ENCODE measurements at regions not wholly inside any gene's neighbourhood (a gene's known extent, or its start where the extent isn't known, plus 50 kb on each side); places are given as distances from the start of the nearest gene placed in this dataset.

DNA sequence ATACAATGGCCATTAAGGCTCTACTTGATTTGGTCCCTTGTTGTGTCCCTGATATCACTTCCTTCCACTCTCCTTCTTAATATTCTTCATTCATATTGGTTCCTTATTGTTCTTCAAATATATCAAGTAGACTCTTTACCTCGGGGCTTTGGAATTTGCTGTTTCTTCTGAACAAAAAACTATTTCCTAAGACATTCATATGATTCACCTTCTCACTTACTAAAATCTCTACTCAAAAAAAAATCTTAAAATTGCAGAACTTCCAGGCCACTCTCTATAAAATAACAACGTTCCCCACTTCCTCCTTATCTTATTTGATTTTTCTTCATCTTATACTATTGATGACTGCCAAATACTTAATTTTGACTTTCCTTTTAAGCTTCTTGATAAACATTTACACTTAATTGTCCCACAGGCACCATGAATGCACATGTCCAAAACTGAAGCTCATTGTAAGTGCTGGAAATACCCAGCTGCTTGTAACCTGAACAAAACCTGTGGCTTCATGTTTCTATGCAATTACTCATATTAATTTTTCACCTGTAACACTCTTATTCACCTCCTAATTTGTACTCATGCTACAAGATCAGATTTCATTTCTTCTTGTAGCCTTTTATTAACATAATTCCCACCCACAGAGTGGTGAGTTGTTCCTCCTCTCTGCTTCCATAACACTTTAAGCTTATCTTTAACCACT, 58.4 kb upstream of the NUDT12 start:
- Mint-ChIP-seq H3K27ac (no peak overlapping the region), H3K9me3 (no peaks in the 10 kb centered on the region), H3K36me3 (no peaks in the 10 kb centered on the region), H3K4me3 (no peak overlapping the region), H3K27me3 (no peaks in the 10 kb centered on the region), H3K4me1 (ENCODE audit: low read depth) (no peaks in the 10 kb centered on the region)
- intact Hi-C loops (cut with micrococcal nuclease), result no loop called here
- DNase-seq, result no peak
- ChIA-PET CTCF (no interaction called here), POLR2A (no interaction called here)

DNA sequence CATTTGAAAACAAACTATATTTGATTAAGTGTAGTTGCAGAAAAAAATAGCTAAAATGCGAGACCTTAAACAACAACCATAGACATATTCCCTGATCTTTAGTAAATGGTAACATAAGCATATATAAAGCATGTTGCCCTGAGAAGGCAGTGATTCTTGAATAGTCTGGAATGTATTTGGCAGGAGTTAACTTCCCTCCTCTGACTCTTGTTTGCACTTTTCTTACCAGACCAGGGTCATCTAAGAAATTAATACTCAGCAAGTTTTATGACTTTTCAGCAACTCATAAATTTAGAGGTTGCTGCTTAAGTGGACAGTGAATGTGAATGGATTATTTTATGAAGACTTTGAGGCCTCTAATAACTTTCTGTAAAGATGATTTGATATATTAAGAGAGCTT, 55.3 kb upstream of the NUDT12 start:
- Mint-ChIP-seq H3K27ac (no peak overlapping the region), H3K36me3 (no peaks in the 10 kb centered on the region), H3K9me3 (no peaks in the 10 kb centered on the region), H3K27me3 (no peaks in the 10 kb centered on the region), H3K4me1 (ENCODE audit: low read depth) (no peaks in the 10 kb centered on the region), H3K4me3 (no peak overlapping the region)
- POLR2A ChIA-PET, result no interaction called here
- intact Hi-C loops (cut with micrococcal nuclease), result no loop called here
- no peak for DNase-seq
- CTCF ChIA-PET, result interaction anchor here (0.6 kb wide), 1 partner anchor 20 kb away, joined by 3 read pairs; no protein-coding TSS in a partner anchor

DNA sequence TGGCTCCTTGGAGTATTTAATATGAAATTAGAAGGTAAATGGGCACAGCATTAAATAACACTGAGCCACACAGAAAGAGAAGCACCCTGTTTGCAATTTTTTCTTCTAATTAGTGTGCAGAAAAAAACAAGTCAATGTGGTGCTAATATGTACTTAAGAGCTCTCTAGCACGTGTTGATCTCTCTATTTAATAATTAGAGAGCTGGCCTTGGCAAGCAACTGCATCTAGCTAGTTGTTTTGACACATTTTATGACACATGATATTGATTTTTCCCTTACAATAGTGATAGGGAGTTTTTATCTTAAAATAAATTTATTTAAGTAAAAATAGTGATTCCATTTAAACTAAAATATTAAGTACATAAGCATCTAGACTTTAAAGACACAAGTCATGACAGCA, 54.5 kb upstream of the NUDT12 start:
- no peak for DNase-seq
- H3K4me1 Mint-ChIP-seq (ENCODE audit: low read depth), result no peaks in the 10 kb centered on the region
- no peaks in the 10 kb centered on the region for H3K27me3 Mint-ChIP-seq
- H3K9me3 Mint-ChIP-seq, result no peaks in the 10 kb centered on the region
- intact Hi-C loops (cut with micrococcal nuclease), result no loop called here
- ChIA-PET POLR2A (no interaction called here), CTCF (no interaction called here)
- no peaks in the 10 kb centered on the region for H3K36me3 Mint-ChIP-seq
- H3K4me3 Mint-ChIP-seq, result no peak overlapping the region
- H3K27ac Mint-ChIP-seq, result no peak overlapping the region

DNA sequence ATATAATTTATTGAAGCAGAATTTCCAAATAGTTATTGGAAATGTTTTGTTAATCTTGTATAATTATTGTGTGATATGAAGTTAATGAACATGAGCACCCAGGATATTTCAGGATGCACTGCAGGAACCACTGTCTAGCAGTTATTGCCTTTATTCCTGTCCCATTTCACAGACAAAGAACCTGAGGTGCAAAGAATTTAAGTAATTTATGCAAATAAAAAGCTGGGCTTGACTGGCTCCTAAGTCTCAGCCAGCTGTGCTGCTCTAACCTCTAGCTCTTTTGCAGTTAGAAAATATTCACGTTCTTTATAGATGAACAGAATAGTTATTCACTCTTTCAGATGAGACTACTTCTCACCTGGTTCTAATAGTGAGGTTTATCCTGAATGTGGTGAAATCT, 50.0 kb upstream of the NUDT12 start:
- ChIA-PET CTCF (no interaction called here), POLR2A (no interaction called here)
- intact Hi-C loops (cut with micrococcal nuclease), result no loop called here
- Mint-ChIP-seq H3K4me3 (no peak overlapping the region), H3K4me1 (ENCODE audit: low read depth) (no peaks in the 10 kb centered on the region), H3K9me3 (no peaks in the 10 kb centered on the region), H3K27ac (no peak overlapping the region), H3K36me3 (no peaks in the 10 kb centered on the region), H3K27me3 (peaks cover 3% of the 10 kb centered on the region)
- DNase-seq, result no peak

Data from activated CD4-positive, alpha-beta memory T cell treated with anti-CD3 and anti-CD28 coated beads for 36 hours (primary cell).